GM19438 (cell line): ENCODE measurements at regions not wholly inside any gene's neighbourhood (a gene's known extent, or its start where the extent isn't known, plus 50 kb on each side); places are given as distances from the start of the nearest gene placed in this dataset.
"Not testable (repeated sequence)": the region's sequence is repeated elsewhere in the genome, so short reads cannot be mapped to it uniquely, and the experiment has no call there.

Source experiments
- ATAC-seq: cut with Tn5 transposase; IDR thresholded peaks from one replicate; pipeline ENCODE4 v1.9.1; 2021; ENCODE audit warnings: low read depth; ENCODE audit not compliant: unreplicated experiment

DNA sequence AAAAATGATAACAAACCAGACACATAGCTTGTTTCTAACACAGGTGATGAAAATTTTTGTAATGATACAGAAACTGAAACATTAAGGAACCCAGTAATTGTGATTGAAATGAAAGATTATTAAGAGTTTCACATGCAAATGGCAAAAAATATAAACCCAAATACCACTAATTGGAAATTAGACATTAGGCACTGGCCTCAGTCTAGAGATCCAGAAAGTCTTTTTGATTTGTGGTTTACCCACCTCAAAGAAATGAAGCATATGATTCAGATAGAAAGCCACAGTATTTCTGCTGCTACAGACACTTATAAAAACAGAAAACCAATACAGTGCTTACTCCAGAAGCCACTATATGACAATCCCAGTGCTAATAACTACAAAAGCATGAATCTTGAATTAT is 83.7 kb upstream of the ZNF519 start:
- ATAC-seq = not testable (repeated sequence)

DNA sequence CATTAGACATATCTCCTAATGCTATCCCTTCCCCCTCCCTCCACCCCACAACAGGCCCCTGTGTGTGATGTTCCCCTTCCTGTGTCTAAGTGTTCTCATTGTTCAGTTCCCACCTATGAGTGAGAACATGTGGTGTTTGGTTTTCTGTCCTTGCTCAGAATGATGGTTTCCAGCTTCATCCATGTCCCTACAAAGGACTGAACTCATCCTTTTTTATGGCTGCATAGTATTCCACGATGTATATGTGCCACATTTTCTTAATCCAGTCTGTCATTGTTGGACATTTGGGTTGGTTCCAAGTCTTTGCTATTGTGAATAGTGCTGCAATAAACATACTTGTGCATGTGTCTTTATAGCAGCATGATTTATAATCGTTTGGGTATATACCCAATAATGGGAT is 71.2 kb upstream of the ZNF519 start:
- ATAC-seq = not testable (repeated sequence)

DNA sequence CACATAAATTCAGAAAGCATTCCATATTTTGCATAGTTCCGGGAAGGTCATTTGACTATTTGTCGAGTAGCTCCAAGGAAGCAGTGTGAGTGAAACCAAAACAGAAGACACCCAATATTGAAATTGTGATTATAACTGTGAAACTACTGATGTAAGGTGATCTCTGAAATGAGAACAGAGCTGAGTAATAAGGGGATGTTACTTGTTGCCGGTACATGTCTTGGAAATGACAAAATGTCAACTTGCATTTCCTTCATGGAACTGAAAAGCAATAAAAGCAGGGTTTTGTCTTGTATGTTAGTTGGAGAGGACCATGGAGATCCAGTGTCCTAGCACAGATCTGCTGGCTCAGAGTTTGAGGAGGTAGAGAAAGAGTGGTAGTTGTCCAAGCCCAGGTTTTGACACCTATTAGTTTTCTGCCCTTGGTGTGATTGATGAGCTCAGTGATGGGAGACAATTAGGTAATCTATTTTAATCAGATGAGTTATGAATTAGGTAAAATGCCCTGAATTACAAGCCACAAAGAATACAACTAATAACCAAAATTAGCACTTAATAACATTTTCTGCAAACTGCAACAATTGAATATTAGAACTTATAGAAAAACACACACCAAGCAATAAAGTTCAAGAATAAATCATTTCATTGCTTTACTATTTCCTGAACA is 58.7 kb upstream of the ZNF519 start:
- peak; percentile 86 for ATAC-seq

DNA sequence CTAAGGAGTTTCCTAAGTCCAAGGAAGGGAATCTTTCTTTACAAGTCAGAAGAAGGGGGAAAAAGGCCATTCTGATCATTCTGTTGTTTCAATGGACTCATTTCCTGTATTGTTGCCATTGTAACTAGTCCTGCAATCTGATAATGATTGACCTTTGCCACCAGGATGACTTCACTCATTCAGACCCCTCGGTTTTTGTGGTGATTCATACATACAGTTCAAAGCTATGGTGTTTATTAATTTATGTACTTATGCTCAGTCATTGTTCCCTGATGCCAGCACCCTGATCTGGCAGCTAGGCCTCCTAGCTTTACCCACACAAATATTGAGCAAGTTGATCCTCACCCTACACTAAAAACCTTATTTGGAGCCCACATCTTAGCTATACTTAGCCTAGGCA is 57.6 kb upstream of the ZNF519 start:
- no peak for ATAC-seq

DNA sequence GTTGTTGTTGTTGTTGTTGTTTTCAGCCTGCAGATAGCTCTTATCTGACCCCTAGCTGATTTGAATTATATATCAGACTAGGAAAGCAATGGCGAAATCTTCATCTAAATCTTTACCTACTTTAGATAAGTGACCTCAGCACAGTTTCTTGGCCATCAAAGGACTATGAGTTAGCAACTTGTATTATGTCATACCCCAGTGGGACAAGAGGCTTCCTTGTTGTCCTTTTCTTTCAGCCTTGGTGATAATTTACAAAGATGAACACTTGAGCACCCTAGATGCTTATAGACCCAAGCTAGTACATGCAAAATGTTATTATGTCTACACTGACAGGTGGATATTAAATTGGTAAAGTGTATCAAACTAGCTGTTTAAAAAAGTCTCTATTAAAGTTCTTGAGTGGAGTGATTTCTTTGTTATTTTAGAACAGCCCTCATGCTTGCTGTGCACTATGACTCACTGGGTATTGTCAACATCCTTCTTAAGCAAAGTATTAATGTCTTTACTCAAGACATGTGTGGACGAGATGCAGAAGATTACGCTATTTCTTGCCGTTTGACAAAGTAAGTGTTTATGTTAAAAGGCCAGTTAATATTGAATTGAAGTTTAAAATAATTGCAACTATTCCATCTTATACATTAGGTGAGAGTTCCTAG is 56.6 kb upstream of the ZNF519 start:
- ATAC-seq = not testable (repeated sequence)
